Tibial artery (tissue), 4 donors: ENCODE measurements at regions not wholly inside any gene's neighbourhood (a gene's known extent, or its start where the extent isn't known, plus 50 kb on each side); places are given as distances from the start of the nearest gene placed in this dataset.
"Not testable (repeated sequence)": the region's sequence is repeated elsewhere in the genome, so short reads cannot be mapped to it uniquely, and the experiment has no call there.

ENCODE experiments used
- DNase-seq, 2 donors: peaks; one replicate each; pipeline ENCODE4 v3.0.0-alpha.2; 2019
- H3K27ac ChIP-seq, 2 donors: fragments of 200-600 bp; sonication (generic) in 1 of 2; 1 replicate in 1 of 2; 2 replicates in 1 of 2; pipeline ENCODE4 v1.5.1; 2018 to 2019; ENCODE audit warnings: mild to moderate bottlenecking in 1 of 2
- H3K27me3 ChIP-seq, 2 donors: fragments of 200-600 bp; sonication (generic) in 1 of 2; one replicate each; pipeline versions ENCODE4 v1.5.1 to v1.6.0; 2016 to 2019
- H3K36me3 ChIP-seq, 3 donors: fragments of 200-600 bp; sonication (generic) in 2 of 3; one replicate each; pipeline ENCODE4 v1.5.1; 2016 to 2019; ENCODE audit warnings: mild to moderate bottlenecking in 2 of 3
- H3K4me1 ChIP-seq, 4 donors: fragments of 200-600 bp; sonication (generic) in 2 of 4; 1 replicate in 3 of 4; 2 replicates in 1 of 4; pipeline ENCODE4 v1.5.1; 2016 to 2019
- H3K4me3 ChIP-seq, 2 donors: fragments of 200-600 bp; sonication (generic) in 1 of 2; 1 replicate in 1 of 2; 2 replicates in 1 of 2; pipeline ENCODE4 v1.5.1; 2018 to 2019; ENCODE audit warnings: mild to moderate bottlenecking in 2 of 2
- H3K9me3 ChIP-seq, 3 donors: fragments of 200-600 bp; sonication (generic) in 1 of 3; one replicate each; pipeline ENCODE4 v1.5.1; 2016 to 2019
- CTCF ChIP-seq, 2 experiments: fragments of 200-600 bp in 1 of 2; fragments of 450-650 bp in 1 of 2; IDR thresholded peaks; one replicate each; pipeline ENCODE4 v1.5.1; 2017 to 2019; ENCODE audit warnings: antibody characterized with exemption in 2 of 2, mild to moderate bottlenecking in 1 of 2, moderate library complexity in 1 of 2
- intact Hi-C: fragments of 100-400 bp; cut with DNase I; formaldehyde crosslinking; loops from one replicate; pipeline ENCODE4 v1.15.0; 2023; ENCODE audit warnings: low total_unique reads

GRCh38 chr5:23411994-23412393 lies 95.4 kb upstream of the PRDM9 start:
- intact Hi-C loops, result no loop called here

GRCh38 chr5:23411200-23411599 lies 96.2 kb upstream of the PRDM9 start:
- no peak for TF ChIP-seq CTCF (IDR thresholded peaks at IDR 0.05)
- Histone ChIP-seq H3K4me3 (no peak overlapping the region), H3K36me3 (no peaks in the 10 kb centered on the region), H3K4me1 (no peaks in the 10 kb centered on the region), H3K9me3 (no peaks in the 10 kb centered on the region), H3K27ac (no peak overlapping the region), H3K27me3 (no peaks in the 10 kb centered on the region)
- no peak for DNase-seq
- intact Hi-C loops, result no loop called here

More at GRCh38 chr5:23411994-23412393, 95.4 kb upstream of the PRDM9 start:
- H3K4me3 ChIP-seq, result no peak overlapping the region
- H3K36me3 ChIP-seq, result no peaks in the 10 kb centered on the region
- no peak overlapping the region for H3K27ac ChIP-seq
- DNase-seq, result no peak
- no peaks in the 10 kb centered on the region for H3K4me1 ChIP-seq
- H3K9me3 ChIP-seq, result no peaks in the 10 kb centered on the region
- no peaks in the 10 kb centered on the region for H3K27me3 ChIP-seq
- TF ChIP-seq CTCF (IDR thresholded peaks at IDR 0.05), result no peak

- DNase-seq, H3K27me3 ChIP-seq, intact Hi-C loops, H3K4me1 ChIP-seq, H3K4me3 ChIP-seq, H3K36me3 ChIP-seq, H3K9me3 ChIP-seq, H3K27ac ChIP-seq: not testable (repeated sequence)
These were observed 96.6 kb upstream of the PRDM9 start for GRCh38 chr5:23410775-23411174.

GRCh38 chr5:23405316-23406068 lies 101.9 kb upstream of the PRDM9 start:
- H3K27ac ChIP-seq, result no peak overlapping the region
- no peaks in the 10 kb centered on the region for H3K4me1 ChIP-seq
- H3K36me3 ChIP-seq, result no peaks in the 10 kb centered on the region
- intact Hi-C loops, result no loop called here
- no peak for DNase-seq
- H3K9me3 ChIP-seq, result no peaks in the 10 kb centered on the region
- H3K27me3 ChIP-seq, result no peaks in the 10 kb centered on the region
- TF ChIP-seq CTCF (IDR thresholded peaks at IDR 0.05), result no peak
- no peak overlapping the region for H3K4me3 ChIP-seq

GRCh38 chr5:23402585-23402984 lies 104.8 kb upstream of the PRDM9 start:
- Histone ChIP-seq H3K4me1 (no peaks in the 10 kb centered on the region), H3K36me3 (no peaks in the 10 kb centered on the region), H3K9me3 (no peaks in the 10 kb centered on the region), H3K27ac (no peak overlapping the region), H3K27me3 (no peaks in the 10 kb centered on the region), H3K4me3 (no peak overlapping the region)
- DNase-seq, result no peak
- intact Hi-C loops, result no loop called here
- TF ChIP-seq CTCF (IDR thresholded peaks at IDR 0.05), result no peak

- TF ChIP-seq CTCF (IDR thresholded peaks at IDR 0.05), result no peak
- DNase-seq, result no peak
- H3K9me3 ChIP-seq, result no peaks in the 10 kb centered on the region
- H3K36me3 ChIP-seq, result no peaks in the 10 kb centered on the region
- intact Hi-C loops, result no loop called here
- H3K27ac ChIP-seq, result no peak overlapping the region
- no peaks in the 10 kb centered on the region for H3K27me3 ChIP-seq
- no peaks in the 10 kb centered on the region for H3K4me1 ChIP-seq
- H3K4me3 ChIP-seq, result no peak overlapping the region
These were observed 106.5 kb upstream of the PRDM9 start for GRCh38 chr5:23400951-23401350.
